UCSD-AML1 (cell line): ENCODE measurements at regions not wholly inside any gene's neighbourhood (a gene's known extent, or its start where the extent isn't known, plus 50 kb on each side); places are given as distances from the start of the nearest gene placed in this dataset.
"Not testable (repeated sequence)": the region's sequence is repeated elsewhere in the genome, so short reads cannot be mapped to it uniquely, and the experiment has no call there.

Experiments
- DNase-seq: peaks from one replicate; lab custom pipeline; 2025; ENCODE audit not compliant: unreplicated experiment; lab: John Stamatoyannopoulos, UW

GRCh38 chr12:67488349-67488748 is 160.2 kb upstream of the DYRK2 start:
- DNase-seq, result not testable (repeated sequence)

DNA sequence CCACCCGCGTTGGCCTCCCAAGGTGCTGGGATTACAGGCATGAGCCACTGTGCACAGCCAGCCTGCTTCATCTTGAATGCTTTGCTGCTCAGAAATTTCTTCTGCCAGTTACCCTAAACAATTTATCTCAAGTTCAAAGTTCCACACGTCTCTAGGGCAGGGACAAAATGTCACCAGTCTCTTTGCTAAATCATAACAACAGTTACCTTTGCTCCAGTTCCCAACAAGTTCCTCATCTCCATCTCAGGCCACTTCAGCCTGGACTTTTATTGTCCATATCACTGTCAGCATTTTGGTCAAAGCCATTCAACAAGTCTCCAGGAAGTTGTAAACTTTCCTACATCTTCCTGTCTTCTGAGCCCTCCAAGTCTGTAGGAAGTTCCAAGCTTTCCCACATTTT is 159.5 kb upstream of the DYRK2 start:
- no peak for DNase-seq

DNA sequence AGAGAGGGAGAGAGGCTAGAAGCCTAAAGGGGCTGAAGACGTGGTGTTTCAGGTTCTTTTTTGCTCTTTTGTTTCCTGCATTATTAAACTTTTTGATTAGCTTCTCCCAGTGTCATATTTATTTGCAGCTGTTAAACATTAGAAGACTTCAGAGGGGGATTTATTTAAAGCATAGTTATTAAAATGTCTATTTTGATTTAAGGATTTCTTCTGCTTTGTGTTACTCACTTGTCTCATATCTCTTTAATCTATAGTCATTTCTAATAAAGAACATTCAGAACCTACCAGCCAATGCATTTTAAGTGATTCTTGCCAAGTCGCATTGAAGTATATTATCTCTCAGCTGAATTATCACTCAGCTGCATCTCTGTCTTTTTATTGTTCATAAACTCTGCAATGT is 152.0 kb upstream of the DYRK2 start:
- DNase-seq, result no peak

DNA sequence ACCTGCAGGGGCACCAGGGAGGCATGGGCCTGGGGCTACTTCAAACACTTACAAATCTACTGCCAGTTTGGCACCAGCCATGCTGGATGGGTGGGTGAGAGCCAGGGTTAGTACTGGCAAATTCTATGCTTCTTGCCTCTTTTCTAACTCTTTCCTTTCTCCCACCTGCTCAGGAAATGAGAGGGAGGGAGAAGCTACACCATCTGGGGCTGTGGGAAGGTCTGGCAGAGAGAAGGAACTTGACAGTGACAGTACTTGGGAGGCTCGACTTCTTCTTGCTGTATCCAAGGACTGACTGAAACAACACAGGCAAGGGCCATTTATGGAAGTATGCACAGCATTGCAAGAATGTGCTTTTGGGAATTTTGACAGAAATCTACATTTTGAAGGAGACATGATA is 149.6 kb upstream of the DYRK2 start:
- DNase-seq, result no peak

- no peak for DNase-seq
Observed at GRCh38 chr12:67501362-67501761, 147.2 kb upstream of the DYRK2 start.

DNA sequence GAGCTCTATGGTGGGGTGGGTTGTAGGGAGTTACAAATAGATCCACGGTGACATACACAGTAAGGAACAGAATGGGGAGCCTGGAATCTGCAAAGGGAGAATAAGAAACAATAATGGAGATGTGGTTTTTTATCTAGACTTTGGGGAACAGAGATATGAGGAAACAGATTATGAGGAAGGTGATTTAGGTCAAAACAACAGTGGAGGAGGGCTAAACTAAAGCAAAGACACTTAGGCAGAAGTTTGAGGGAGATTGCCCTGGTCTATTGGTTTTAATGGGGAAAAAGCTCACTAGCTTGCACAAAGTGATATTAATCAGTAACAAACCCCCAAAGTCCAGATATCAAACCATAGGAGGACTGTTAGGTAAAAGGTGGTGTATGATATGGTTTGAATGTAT is 144.5 kb upstream of the DYRK2 start:
- DNase-seq, result no peak

GRCh38 chr12:67506739-67507138 is 141.8 kb upstream of the DYRK2 start:
- DNase-seq, result no peak

- no peak for DNase-seq
Observed at GRCh38 chr12:67508830-67509229, 139.7 kb upstream of the DYRK2 start.

DNA sequence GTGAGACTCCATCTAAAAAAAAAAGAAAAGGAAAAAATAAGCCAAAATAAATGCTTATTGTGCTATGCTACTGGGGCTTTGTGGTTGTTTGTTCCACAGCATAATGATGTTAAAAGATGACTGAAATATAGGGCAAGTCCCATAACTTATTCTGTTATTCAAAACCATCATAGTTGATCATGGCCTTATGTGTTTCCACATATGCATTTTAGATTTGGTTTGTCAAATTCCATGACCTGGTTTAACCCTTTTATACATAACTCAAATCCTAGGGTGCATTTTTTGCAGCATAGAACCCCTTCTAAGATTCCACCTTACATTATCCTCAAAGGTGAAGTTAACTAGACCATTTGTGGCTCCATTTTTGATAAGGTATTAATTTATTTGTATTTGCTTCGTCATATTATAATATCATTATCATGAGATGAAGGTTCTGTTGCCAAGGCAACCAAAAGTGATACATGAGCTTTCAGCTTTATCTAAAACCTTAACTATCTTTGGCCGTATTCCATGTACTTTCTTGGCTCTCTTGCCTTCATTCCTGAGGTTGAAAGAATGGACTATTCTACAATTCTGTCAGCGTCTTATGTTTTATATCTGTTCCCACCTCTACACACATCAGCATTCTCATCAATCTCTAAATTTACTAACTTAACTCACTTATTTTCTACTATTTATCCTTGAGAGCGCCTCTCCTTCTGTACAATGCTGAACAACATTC is 138.7 kb upstream of the DYRK2 start:
- no peak for DNase-seq

- no peak for DNase-seq
Observed at GRCh38 chr12:67512061-67512460, 136.5 kb upstream of the DYRK2 start.

DNA sequence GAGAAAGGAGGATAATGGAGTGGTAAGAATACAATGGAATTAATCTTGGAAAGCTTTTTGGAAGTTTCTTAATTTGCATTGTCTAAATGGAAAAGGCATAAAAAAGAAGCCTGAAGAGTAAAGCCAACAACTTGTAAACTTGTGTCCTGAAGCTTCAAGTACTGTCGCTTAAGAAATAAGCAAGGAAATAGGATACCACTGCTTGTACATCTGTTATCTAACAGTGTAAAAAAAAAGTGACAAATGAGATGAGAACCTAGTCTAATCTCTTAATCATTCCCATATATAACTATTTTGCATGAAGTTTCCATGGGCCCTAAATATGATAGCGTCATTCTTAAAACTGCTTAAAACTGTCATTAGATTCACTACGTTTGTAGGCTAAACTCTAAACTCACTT is 134.0 kb upstream of the DYRK2 start:
- no peak for DNase-seq

DNA sequence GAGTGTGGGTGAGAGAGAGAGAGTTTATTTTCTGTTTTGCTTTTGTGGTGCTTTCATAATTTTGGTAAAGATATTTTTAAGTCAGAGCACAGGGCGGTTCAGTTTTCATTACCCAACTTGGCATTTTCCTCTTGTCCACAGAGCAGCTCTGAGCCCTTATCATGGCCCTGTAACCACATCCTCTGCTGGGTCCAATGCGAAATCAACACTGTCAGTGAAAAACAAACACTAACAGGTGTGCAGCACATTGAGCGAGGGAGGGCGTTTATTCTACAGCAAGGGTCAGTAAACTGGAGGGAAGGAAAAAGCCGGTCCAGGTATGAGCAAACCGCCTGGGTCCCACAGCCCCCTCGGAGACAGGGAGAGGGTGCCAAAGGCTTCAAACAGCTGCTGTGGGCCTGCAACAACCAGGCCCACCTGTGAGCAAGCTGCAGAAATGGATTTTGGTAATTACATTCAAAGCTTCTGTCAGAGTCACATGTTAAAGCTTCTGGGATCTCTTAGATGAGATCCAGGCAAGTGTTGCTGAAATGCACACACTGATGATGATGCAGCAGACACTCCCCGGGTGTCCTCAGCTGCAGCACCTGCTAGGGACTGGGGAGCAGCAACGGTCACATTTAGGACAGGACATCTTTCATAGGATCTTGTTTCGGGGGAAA is 132.7 kb upstream of the DYRK2 start:
- no peak for DNase-seq

- DNase-seq, result no peak
Observed at GRCh38 chr12:67517181-67517887, 131.2 kb upstream of the DYRK2 start.

DNA sequence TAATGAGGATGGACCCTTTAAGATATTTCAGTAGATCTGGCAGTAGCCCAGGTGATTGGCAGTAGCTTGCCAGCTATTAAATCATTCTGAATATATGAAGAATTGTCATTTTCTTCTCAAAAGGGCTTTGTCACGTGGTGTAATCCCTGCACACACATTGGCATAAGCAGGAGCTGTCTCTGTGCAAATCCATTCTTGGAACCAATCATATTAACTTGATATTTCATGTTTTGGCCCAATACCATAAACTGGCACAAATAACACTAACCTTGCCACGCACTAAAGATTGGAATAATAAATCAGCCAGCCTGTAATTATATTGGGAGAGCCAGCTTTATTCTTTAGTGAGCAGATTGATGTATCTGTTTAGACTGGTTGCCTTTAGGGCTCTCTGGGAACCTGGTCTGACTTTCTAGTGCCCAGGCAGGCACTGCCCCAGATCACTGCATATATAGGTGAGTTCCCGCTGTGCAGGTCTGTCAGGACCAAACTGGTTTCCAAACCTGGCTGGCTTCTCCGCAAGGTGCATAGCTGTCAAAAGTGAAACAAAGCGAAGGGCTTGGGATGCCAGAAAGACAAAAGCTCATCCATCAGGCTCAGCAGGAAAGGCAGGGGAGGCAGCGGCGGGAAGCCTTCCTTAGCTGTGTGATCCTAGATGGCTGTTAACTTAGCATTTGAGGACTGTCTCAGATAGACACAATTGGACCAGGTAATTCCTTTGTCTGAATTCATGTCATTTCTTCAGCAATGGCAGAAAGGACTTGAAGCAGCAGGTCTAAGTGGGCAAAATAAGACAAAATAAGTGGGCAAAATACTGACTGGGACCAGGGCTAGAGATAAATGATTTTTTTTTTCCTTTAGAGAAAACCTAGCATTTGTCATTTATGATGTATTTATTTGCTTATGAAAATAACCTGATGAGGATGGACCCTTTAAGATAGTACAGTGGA is 128.8 kb upstream of the DYRK2 start:
- no peak for DNase-seq

- no peak for DNase-seq
Observed at GRCh38 chr12:67520606-67521005, 127.9 kb upstream of the DYRK2 start.

DNA sequence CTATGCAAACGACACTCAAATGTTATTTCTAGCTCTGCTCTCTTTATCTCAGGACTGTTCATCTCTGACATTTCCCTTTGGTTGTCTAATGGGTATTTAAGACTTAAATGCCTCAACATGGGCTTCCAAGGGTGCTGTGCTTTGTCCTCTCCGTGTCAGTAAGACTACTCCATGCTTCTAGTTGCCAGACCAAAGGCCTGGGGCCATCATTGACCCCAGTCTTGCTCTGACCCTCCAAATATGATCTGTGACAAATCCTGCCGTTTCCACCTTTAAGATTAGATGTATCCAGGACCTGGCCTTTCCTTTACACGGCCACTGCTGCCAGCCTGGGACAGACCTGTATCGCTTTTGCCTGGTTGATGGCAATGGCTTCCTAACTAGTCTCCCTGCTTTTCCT is 126.3 kb upstream of the DYRK2 start:
- no peak for DNase-seq

- DNase-seq, result no peak
Observed at GRCh38 chr12:67523538-67523937, 125.0 kb upstream of the DYRK2 start.

DNA sequence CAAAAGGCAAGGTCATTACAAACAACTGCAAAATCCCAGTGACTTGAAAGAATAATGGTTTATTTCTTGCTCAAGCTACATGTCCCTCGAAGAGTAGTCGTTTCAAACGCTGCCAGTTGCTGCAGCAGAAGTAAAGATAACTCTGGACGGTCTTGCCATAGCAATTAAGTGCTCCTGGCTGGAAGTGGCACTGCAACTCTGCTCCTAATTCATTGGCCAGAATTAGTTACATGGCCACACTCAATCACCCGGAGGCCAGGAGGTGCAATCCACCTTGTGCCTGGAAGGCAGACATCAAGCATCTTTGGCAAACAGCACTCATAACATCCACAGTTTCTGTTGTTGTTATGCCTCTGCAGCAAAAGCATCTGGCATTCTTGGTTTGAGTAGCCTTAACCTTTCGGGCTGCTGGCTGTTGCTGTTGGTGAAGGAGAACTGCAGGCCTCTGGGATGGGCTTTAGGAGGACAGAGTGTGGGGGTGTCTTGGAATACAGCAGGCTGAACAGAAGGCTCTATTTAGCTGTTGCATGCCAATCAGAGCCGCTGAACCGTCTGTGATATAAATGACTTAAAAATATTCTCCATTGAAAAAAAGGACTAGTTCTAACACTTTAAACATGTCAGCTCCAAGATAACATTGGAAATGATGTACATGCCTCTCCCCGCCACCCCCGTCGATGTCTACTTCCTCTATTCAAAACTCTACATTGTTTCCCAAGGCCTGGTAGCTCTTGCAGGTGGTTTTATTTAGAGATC is 123.5 kb upstream of the DYRK2 start:
- no peak for DNase-seq

- DNase-seq, result no peak
Observed at GRCh38 chr12:67525617-67525884, 123.0 kb upstream of the DYRK2 start.

DNA sequence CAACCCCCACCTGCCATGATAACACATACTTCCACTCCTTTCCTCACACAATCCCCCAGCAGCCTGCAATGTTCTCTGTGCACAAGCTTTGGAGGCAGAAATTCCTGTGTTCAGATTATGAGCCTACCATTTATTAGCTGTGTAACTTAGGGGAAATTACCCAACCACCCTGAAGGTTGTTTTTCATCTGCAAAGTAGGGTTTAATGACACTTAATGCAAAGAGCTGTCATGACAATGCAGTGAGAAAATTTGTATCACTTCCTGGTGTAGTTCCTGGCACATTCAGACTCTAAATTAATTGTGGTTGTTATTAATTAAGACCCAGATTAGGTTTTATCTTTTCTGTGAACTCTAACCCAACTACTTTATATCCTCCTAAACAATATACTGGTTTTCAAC is 122.4 kb upstream of the DYRK2 start:
- no peak for DNase-seq

DNA sequence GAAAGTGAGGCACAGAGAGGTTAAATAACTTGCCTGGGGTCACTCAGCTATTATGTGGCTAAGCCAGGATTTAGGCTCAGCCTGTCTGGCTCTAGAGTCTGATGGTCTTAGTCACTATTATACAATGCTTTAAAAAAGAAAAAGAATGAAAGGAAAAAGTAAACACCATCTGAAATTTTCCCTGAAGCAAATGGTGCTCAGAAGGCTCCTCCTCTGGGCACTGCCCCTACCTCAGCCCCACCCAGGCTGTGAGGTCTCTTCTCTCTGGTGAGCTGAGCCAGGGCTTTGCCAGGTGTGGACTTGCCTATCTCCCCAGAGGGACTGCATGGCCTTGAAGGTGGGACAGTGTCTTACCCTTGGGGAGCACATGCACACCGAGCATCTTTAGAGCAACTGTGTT is 117.5 kb upstream of the DYRK2 start:
- no peak for DNase-seq
